Mesenchymal stem cell (in vitro differentiated cells and primary cell): ENCODE measurements at regions not wholly inside any gene's neighbourhood (a gene's known extent, or its start where the extent isn't known, plus 50 kb on each side); places are given as distances from the start of the nearest gene placed in this dataset.

Source experiments
- DNase-seq: peaks from one replicate; pipeline ENCODE4 v3.0.0-alpha.2; 2013
- H2AFZ ChIP-seq: one replicate; pipeline ENCODE4 v1.6.1; 2013; ENCODE audit warnings: low read depth, mild to moderate bottlenecking, control low read depth, inconsistent platforms, low read length, moderate library complexity
- H2AK5ac ChIP-seq: 2 replicates; pipeline ENCODE4 v1.6.1; 2013; ENCODE audit warnings: low read length, moderate library complexity, mild to moderate bottlenecking, inconsistent platforms; ENCODE audit not compliant: severe bottlenecking
- H2BK120ac ChIP-seq: one replicate; pipeline ENCODE4 v1.6.1; 2013; ENCODE audit warnings: low read depth, mild to moderate bottlenecking, inconsistent platforms, low read length, moderate library complexity
- H2BK12ac ChIP-seq, 2 experiments: one replicate each; pipeline ENCODE4 v1.6.1; 2013; ENCODE audit warnings: inconsistent platforms in 2 of 2, low read length in 2 of 2, mild to moderate bottlenecking in 2 of 2, moderate library complexity in 2 of 2, control low read depth in 1 of 2
- H2BK15ac ChIP-seq: one replicate; pipeline ENCODE4 v1.6.1; 2013; ENCODE audit warnings: mild to moderate bottlenecking, low read depth, inconsistent platforms; ENCODE audit not compliant: poor library complexity, severe bottlenecking
- H2BK5ac ChIP-seq: 2 replicates; pipeline ENCODE4 v1.6.1; 2013; ENCODE audit warnings: low read depth, mild to moderate bottlenecking, low read length, control low read depth, inconsistent platforms; ENCODE audit not compliant: poor library complexity, severe bottlenecking
- H3K14ac ChIP-seq, 2 experiments: one replicate each; pipeline ENCODE4 v1.6.1; 2013; ENCODE audit warnings: inconsistent platforms in 2 of 2, low read length in 2 of 2, control low read depth in 1 of 2, mild to moderate bottlenecking in 1 of 2, moderate library complexity in 1 of 2
- H3K18ac ChIP-seq, 2 experiments: one replicate each; pipeline ENCODE4 v1.6.1; 2013; ENCODE audit warnings: inconsistent platforms in 2 of 2, low read length in 2 of 2, control low read depth in 1 of 2, low read depth in 1 of 2, mild to moderate bottlenecking in 1 of 2
- H3K23ac ChIP-seq, 2 experiments: one replicate each; pipeline ENCODE4 v1.6.1; 2013; ENCODE audit warnings: inconsistent platforms in 2 of 2, low read length in 2 of 2, mild to moderate bottlenecking in 2 of 2, moderate library complexity in 2 of 2, control low read depth in 1 of 2
- H3K27ac ChIP-seq: 2 replicates; pipeline ENCODE4 v1.5.1; 2013; ENCODE audit warnings: mild to moderate bottlenecking, moderate library complexity, low read length, control low read depth, inconsistent platforms; ENCODE audit not compliant: poor library complexity, severe bottlenecking
- H3K27me3 ChIP-seq, 2 experiments: 2 replicates each; pipeline versions ENCODE4 v1.6.1 to v1.7.0; 2013; ENCODE audit warnings: low read length in 2 of 2, mild to moderate bottlenecking in 2 of 2, moderate library complexity in 2 of 2, control low read depth in 1 of 2, inconsistent platforms in 1 of 2; ENCODE audit not compliant: control insufficient read depth in 1 of 2, insufficient read depth in 1 of 2
- H3K36me3 ChIP-seq, 2 experiments: 2 replicates each; pipeline versions ENCODE4 v1.6.1 to v1.7.0; 2013; ENCODE audit warnings: low read length in 2 of 2, control low read depth in 1 of 2, inconsistent platforms in 1 of 2, low read depth in 1 of 2, mild to moderate bottlenecking in 1 of 2; ENCODE audit not compliant: insufficient read depth in 2 of 2, control insufficient read depth in 1 of 2
- H3K4ac ChIP-seq, 2 experiments: one replicate each; pipeline ENCODE4 v1.6.1; 2013; ENCODE audit warnings: inconsistent platforms in 2 of 2, low read length in 2 of 2, mild to moderate bottlenecking in 2 of 2, moderate library complexity in 2 of 2, control low read depth in 1 of 2, low read depth in 1 of 2
- H3K4me1 ChIP-seq: 2 replicates; pipeline ENCODE4 v1.6.1; 2013; ENCODE audit warnings: low read depth, low read length, control low read depth; ENCODE audit not compliant: control insufficient read depth, insufficient read depth
- H3K4me2 ChIP-seq: 2 replicates; pipeline ENCODE4 v1.6.1; 2013; ENCODE audit warnings: low read length, mild to moderate bottlenecking, inconsistent platforms; ENCODE audit not compliant: poor library complexity, severe bottlenecking
- H3K4me3 ChIP-seq, 2 experiments: 2 replicates each; pipeline versions ENCODE4 v1.5.1 to v1.7.0; 2013; ENCODE audit warnings: low read length in 2 of 2, mild to moderate bottlenecking in 2 of 2, control low read depth in 1 of 2, low read depth in 1 of 2; ENCODE audit not compliant: insufficient read depth in 1 of 2
- H3K79me1 ChIP-seq: replicated peaks from 2 replicates; pipeline ENCODE4 v1.6.1; 2013; ENCODE audit warnings: mild to moderate bottlenecking, control low read depth, low read length, inconsistent platforms; ENCODE audit not compliant: poor library complexity, severe bottlenecking
- H3K9ac ChIP-seq: 2 replicates; pipeline ENCODE4 v1.7.0; 2013; ENCODE audit warnings: mild to moderate bottlenecking, low read length, moderate library complexity
- H3K9me3 ChIP-seq: 2 replicates; pipeline ENCODE4 v1.7.0; 2013; ENCODE audit warnings: mild to moderate bottlenecking, low read length; ENCODE audit not compliant: control insufficient read depth
- H4K8ac ChIP-seq: one replicate; pipeline ENCODE4 v1.6.1; 2013; ENCODE audit warnings: inconsistent platforms, mild to moderate bottlenecking, low read length, moderate library complexity
- H4K91ac ChIP-seq: one replicate; pipeline ENCODE4 v1.6.1; 2013; ENCODE audit warnings: mild to moderate bottlenecking, low read length, inconsistent platforms
- WGBS: methylation state at CpG from one replicate; pipeline ENCODE4 v1.1.7; 2013; ENCODE audit warnings: mixed read lengths; 5-methylcytosine and 5-hydroxymethylcytosine counted together

DNA sequence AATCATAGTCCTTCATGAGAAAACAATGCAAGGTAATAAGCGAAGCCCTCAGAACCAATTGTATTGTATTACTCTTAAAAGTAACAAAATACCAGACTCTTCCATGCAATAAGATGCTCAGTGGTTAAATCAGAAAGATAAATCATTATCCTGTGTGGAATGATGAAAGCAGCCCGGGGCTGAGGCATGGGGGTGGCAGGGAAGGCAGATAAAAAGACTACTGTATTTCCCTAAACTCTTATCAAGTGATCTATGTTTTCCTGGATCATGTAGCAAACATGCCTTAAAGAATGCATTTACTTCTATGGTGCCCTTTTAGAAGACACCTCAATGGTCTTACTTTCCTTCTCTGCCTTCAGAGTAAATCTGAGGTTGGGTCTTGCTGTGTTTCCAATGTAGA is 105.6 kb upstream of the DAPK1 start:
- no peaks in the 10 kb centered on the region for H3K79me1 ChIP-seq
- no peaks in the 10 kb centered on the region for H3K36me3 ChIP-seq
- H3K23ac ChIP-seq: no peak overlapping the region
- H3K4me3 ChIP-seq: no peak overlapping the region
- peaks cover 16% of the 10 kb centered on the region for H3K4me1 ChIP-seq
- no peak overlapping the region for H2BK12ac ChIP-seq
- WGBS: 63% methylated on average over 1 of the region's 2 CpGs
- peak overlapping the region; percentile 6 for H3K4me2 ChIP-seq
- H2AK5ac ChIP-seq: peak overlapping the region; percentile 89
- no peak overlapping the region for H3K4ac ChIP-seq
- H3K9ac ChIP-seq: no peak overlapping the region
- H4K91ac ChIP-seq: no peak overlapping the region
- H3K18ac ChIP-seq: no peak overlapping the region
- no peak for DNase-seq
- H3K14ac ChIP-seq: no peak overlapping the region
- no peak overlapping the region for H2BK5ac ChIP-seq
- H2BK120ac ChIP-seq: no peak overlapping the region
- H3K9me3 ChIP-seq: no peaks in the 10 kb centered on the region
- H3K27ac ChIP-seq: peak overlapping the region; percentile 3
- H2AFZ ChIP-seq: no peak overlapping the region
- peaks cover 0 to 15% of the 10 kb centered on the region in 2 experiments for H3K27me3 ChIP-seq
- H4K8ac ChIP-seq: no peak overlapping the region
- H2BK15ac ChIP-seq: no peak overlapping the region

DNA sequence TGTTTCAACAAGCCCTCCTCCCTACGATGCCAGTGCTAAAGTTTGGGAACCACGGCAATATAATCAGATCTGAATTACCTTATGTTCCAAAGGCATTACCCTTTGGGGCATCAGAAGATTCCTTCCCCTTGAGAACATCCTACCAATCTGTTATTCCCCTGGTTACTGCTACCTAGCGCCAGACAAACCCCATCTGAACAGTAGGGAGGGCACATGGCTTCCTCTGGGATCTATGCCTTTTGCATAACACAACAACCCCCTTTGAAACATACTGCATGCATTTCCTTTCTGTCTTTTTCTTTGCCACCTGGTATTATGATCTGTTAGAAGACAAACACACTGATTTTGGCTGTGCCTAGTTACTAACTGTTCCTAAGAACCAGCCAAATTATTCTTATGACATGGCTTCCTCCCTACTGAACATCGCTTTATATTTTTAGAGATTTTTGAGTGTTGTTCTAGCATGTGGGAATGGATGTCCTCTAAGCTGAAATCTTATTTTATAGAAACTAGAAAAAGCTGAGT is 103.9 kb upstream of the DAPK1 start:
- no peak for DNase-seq
- Histone ChIP-seq H2AFZ (no peak overlapping the region), H3K14ac (no peak overlapping the region), H2BK5ac (no peak overlapping the region), H4K91ac (no peak overlapping the region), H3K79me1 (no peaks in the 10 kb centered on the region), H3K27ac (no peak overlapping the region), H3K23ac (no peak overlapping the region), H3K4me2 (no peak overlapping the region), H3K18ac (no peak overlapping the region), H3K4me3 (no peak overlapping the region), H4K8ac (no peak overlapping the region), H3K9me3 (no peaks in the 10 kb centered on the region), H3K27me3 (peaks cover 0 to 15% of the 10 kb centered on the region in 2 experiments), H2BK12ac (no peak overlapping the region), H3K9ac (no peak overlapping the region), H3K36me3 (no peaks in the 10 kb centered on the region), H2BK15ac (no peak overlapping the region), H2AK5ac (peak overlapping the region; percentile 69), H3K4ac (no peak overlapping the region), H2BK120ac (no peak overlapping the region), H3K4me1 (peaks cover 9% of the 10 kb centered on the region)
- 86% methylated on average over 3 of the region's 4 CpGs for WGBS

DNA sequence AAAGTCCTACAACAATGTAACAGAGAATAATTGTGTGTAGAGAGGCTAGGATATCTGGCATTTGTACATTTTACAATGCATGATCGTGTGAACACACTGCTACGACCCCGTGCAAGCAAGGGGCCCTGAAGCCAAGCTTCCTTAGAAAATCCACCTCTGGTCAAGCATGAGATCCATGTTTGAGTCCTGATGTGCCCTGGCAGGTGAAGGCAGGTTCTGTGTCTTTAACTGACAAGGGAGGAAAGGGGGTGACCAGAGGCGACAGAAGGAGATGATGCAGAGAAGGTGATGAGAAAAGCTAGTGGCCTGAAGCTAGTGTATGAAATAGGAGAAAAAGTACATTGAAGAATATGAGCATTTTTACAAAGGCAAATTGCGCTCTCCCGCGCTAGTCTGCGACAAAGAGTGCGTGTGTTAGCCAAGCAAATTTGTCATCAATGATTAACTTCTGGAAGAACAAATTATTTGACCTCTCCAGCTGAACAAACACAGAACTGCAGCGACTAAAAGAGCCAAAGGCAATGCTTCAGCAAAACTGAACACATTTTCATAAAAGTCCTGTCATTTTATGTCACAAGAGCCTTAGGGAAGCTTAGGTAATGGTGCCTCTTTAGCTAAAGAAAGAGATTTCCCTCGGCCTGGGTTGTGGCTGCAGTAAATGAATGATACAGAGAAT is 101.7 kb upstream of the DAPK1 start:
- no peak overlapping the region for H3K4ac ChIP-seq
- H4K8ac ChIP-seq: no peak overlapping the region
- no peak overlapping the region for H2AFZ ChIP-seq
- H2BK5ac ChIP-seq: peak overlapping the region; percentile 59
- no peaks in the 10 kb centered on the region for H3K9me3 ChIP-seq
- no peaks in the 10 kb centered on the region for H3K36me3 ChIP-seq
- no peak for DNase-seq
- H3K9ac ChIP-seq: no peak overlapping the region
- H4K91ac ChIP-seq: no peak overlapping the region
- no peak overlapping the region for H3K14ac ChIP-seq
- H2BK15ac ChIP-seq: no peak overlapping the region
- peak overlapping the region; percentile 62 for H2AK5ac ChIP-seq
- H3K4me1 ChIP-seq: peaks cover 7% of the 10 kb centered on the region
- H2BK120ac ChIP-seq: no peak overlapping the region
- peak overlapping the region; percentile 97 for H3K27ac ChIP-seq
- H3K4me2 ChIP-seq: peak overlapping the region; percentile 14
- peaks cover 0 to 15% of the 10 kb centered on the region in 2 experiments for H3K27me3 ChIP-seq
- 85% methylated on average over 10 of the region's 11 CpGs for WGBS
- H3K79me1 ChIP-seq: no peaks in the 10 kb centered on the region
- H2BK12ac ChIP-seq: no peak overlapping the region
- no peak overlapping the region for H3K23ac ChIP-seq
- no peak overlapping the region for H3K4me3 ChIP-seq
- no peak overlapping the region for H3K18ac ChIP-seq

DNA sequence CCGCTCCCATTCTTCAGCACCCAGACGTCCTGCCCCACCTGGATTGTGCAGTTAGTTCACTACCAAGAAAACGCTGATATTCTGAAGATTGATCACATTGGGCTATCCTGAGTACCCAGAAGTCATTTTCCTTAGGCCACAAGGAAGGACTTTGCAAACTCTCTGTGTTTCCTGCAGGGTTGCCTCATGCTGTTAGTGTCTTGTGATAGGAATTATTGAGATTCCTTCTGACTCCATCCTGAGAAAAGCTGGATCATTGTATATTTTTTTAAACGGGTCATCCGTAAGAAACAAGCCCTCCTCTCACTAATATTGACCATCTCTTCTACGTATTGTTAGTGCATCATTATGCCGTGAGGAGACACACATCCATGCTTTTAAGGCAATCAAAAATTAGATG is 96.0 kb upstream of the DAPK1 start:
- no peak overlapping the region for H2BK12ac ChIP-seq
- H3K79me1 ChIP-seq: no peaks in the 10 kb centered on the region
- no peak overlapping the region for H3K9ac ChIP-seq
- H3K4me2 ChIP-seq: no peak overlapping the region
- no peaks in the 10 kb centered on the region for H3K36me3 ChIP-seq
- no peaks in the 10 kb centered on the region for H3K9me3 ChIP-seq
- no peak overlapping the region for H3K18ac ChIP-seq
- no peak overlapping the region for H2BK120ac ChIP-seq
- no peak for DNase-seq
- H2BK15ac ChIP-seq: no peak overlapping the region
- H2AK5ac ChIP-seq: peak overlapping the region; percentile 94
- H2BK5ac ChIP-seq: peak overlapping the region; percentile 24
- H3K27ac ChIP-seq: peak overlapping the region; percentile 49
- no peak overlapping the region for H3K23ac ChIP-seq
- 87% methylated on average over 5 of the region's 7 CpGs for WGBS
- no peak overlapping the region for H4K8ac ChIP-seq
- H3K27me3 ChIP-seq: peaks cover 0 to 5% of the 10 kb centered on the region in 2 experiments
- peaks cover 8% of the 10 kb centered on the region for H3K4me1 ChIP-seq
- H2AFZ ChIP-seq: no peak overlapping the region
- H3K14ac ChIP-seq: no peak overlapping the region
- no peak overlapping the region for H4K91ac ChIP-seq
- H3K4me3 ChIP-seq: no peak overlapping the region
- no peak overlapping the region for H3K4ac ChIP-seq
